ENCODE measurements at regions not wholly inside any gene's neighbourhood (a gene's known extent, or its start where the extent isn't known, plus 50 kb on each side); places are given as distances from the start of the nearest gene placed in this dataset.
"Not testable (repeated sequence)": the region's sequence is repeated elsewhere in the genome, so short reads cannot be mapped to it uniquely, and the experiment has no call there.

DNA sequence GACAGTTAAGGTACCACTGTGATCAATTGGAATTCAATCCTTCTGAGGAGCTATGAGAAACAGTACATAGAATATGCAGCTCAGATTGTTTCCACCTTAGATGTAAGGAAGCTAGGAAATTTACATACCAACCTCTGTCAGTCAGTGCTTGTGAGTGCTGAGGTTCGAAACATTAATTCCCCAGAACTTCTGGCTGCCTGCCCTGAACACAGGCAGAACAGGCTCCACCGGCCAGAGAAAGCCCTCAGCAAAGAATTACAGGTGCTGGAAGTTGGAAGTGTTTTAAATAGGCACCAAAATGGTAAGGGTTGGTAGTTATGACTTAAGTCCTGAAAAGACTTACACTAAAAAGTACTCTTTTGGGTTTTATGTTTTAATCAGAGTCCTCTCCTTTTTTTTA, 651.8 kb downstream of the C4orf33 start:
- DNase-seq = no peak

DNA sequence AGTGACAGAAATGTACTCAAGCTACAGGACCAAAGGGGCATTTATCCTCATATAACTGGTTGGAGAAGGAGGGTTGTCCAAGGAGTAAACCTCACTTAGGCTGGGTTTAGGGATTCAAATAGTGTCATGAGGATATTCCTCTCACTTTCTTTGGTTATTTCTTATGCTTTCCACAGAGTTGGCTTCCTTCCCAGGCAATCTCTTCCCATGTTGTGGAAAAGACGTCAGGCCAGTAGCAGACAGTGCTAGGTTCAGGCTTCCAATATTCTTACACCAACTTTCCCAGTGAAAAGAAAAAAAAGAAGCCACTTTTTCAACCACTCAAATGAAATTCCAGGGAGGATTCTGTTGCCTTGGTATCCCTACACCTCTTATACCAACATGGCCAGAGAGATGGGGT, 653.0 kb downstream of the C4orf33 start:
- no peak for DNase-seq

DNA sequence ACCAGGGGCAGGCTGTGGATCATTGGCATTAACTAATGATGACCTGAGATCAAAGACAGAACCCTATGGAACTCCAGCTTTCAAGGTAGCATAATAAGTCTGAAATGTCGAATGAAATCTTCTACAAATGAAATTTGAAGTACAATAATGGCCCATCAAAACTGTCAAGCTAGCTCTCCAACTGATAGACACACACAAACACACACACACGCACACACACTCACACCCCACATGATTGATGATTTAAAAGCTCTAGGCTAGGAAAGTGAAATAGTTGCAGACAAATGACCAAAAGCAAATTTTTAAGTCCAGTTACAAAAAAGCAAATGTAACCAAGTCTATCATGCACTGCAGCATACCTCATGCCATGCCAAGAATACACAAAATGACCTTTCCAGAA, 655.7 kb downstream of the C4orf33 start:
- DNase-seq = no peak

DNA sequence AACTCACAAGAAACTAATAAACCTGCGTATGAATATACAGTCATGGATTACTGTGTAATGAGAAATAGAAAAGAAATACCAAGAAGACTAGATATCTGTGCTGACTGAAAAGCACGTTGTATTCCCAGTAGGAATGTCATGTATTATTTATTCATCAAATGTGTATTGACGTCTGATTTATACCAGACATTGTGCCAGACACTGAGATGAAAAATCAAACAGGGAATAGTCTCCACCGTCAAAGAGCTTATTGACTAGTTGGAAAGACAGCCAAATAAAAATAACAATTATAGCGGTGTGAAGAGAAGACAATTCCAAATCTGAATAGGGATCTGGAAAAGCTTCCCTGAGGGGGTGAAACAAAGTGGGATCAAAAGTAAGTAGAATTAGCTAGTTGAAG, 687.6 kb downstream of the C4orf33 start:
- DNase-seq = no peak

DNA sequence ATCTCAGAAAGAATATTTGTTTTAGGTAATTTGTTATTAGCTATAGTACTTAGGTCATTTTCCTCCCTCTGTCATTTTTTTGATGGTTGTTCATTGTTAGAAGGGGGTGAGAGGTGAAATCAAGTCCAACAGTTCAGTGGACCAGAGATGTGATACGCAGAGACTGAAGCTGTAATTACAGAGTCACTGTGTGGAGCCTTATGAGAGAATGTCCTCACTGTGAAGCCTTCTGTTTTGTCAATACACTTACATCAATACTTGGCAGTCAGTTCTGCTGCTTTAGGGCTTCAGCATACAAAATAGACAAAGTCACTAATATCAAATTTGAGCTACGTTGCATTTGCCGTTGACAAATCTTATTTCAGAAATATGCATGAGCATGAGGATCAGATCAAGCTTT, 692.5 kb downstream of the C4orf33 start:
- DNase-seq = no peak

DNA sequence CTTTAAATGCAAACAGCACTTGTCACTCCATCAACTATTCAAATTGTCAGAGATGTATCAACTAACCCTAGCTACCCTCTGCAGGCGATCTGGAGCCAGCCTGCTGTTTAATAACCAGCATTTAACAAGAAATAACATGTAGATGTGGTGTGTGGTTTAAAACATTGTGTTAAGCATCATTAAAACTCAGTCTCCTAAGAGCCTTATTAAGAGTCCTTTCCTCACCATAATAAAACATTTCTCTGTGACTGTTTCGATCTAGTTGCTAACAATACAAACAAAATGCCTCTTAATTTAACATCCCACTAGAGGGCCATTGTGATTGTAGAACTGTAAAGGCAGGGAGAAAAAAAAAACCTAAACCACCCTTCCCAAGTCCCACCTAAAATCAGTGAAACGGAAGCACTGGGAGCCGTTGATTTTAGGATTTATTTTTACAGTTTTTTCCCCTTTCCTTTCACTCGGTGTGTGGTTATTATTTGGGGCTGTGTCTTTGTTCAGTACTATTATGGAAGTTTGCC, 708.6 kb downstream of the C4orf33 start:
- no peak for DNase-seq

DNA sequence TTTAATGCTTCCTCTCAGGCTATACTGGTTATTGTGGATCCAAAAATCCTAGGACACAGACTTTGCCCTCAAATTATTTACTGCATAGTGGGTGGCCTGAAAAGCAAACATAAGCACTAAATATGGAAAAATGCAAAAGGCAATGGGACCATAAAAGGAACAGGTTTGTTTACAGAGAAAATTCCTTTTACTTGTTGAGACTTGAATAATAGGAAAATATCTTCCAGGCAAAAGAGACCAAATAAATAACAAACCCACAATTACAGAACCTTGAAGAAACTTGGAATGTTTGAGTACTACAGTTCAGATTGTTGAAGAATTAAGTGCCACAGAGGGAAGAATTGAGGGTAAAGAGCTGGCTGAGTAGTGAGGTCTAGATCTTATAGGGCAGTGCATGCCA, 711.0 kb downstream of the C4orf33 start:
- DNase-seq = no peak

DNA sequence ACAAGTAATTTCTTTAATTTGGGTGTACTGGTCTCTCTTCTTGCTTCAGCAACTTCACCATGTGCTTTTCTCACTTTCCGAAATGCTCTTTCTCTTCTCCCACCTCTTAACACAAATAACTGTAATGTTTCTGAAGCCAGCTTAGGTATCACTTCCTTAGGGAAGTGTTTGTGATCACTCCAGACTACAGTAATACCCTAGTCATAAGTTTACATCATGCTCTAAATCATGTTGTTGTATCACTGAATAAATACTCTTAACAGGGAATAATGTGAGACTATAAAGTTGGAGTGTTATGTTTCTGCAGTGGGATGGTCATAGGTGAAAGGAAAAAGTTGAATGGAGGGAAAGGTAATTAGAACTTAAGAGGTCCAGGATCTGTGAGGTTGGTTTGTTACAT, 712.3 kb downstream of the C4orf33 start:
- DNase-seq = no peak

DNA sequence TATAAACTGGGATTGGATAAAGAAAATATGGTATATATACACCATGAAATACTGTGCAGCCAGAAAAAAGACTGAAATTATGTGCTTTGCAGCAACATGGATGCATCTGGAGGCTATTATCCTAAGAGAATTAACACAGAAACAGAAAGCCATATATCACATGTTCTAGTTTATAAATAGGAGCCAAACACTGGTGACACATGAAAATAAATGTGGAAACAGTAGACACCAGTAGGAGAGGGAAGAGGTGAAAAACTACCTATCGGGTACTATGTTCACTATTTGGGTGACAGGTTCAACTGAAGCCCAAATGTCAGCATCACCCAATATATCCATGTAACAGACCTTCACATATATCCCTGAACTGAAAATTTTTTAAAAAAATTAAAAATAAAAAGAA, 725.1 kb downstream of the C4orf33 start:
- no peak for DNase-seq

DNA sequence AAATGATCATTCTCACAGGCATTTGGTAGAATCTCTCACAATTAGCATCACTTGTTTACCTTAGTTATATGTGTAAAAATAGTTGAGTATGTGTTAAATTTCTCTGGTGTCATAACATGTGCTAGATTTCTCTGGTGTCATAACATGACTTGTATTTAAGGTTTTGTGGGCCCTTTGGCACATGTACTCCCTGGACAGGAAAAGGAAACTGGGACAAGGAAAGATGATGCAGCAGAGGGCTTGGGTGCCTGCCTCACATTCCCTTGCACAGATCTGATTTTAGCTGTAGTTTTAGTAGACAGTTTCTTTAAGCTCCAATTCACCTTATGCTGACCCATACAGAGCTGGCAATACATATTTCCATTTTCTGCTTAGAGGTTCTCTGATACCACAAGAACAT, 726.0 kb downstream of the C4orf33 start:
- no peak for DNase-seq

DNA sequence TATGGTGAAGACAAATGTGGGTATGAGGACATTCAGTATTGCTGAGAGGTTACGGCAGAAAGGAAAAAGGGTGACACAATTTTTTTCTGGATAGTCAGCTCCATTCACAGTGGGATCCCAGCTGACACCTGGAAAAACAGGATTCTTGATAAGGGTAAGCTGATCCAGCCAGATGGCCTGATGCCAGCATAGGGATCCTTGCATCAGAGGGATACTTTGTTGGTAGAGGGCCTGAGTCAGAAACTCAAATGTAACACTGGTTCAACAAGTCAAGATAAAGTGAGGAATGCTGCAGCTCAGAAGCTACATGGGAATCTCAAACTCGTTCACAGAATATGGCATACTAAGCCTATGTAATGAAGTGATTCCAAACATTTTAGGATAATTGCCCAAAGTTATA, 726.7 kb downstream of the C4orf33 start:
- DNase-seq = no peak

DNA sequence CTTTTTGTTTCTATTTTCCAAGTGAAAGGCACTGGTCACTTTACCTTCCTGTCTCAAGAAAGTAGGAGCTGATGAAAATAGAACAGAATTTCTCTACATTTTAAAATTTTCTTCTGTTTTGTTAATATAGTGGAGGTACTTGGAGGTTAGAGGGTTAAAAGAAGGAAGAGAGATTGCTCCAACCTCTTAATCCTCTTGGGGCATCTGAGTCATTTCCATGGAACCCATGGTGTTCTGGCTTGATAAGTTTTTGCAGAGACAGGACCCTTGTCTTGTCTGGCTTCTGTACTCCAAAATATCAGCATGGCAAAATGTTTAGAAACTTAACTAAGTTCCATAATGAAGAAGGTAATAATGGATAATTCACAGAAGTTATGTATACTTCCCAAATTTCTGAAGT, 727.2 kb downstream of the C4orf33 start:
- no peak for DNase-seq

DNA sequence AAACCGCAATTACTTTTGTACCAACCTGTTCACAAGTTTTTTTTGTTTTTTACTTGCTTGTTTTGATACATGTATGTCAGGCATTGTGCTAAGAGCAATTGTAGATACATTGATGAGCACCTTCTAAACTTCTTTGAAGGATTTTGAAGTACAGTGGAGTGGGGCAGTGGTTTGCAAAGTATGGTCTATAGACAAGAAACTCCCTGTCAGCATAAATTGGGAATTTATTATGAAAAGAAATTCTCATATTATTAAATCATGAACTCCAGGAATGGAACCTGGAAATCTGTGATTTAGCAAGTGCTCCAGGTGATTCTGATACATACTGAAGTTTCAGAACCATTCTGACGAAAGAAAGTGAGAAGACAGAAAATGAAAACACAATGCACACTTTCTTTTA, 733.4 kb downstream of the C4orf33 start:
- no peak for DNase-seq

DNA sequence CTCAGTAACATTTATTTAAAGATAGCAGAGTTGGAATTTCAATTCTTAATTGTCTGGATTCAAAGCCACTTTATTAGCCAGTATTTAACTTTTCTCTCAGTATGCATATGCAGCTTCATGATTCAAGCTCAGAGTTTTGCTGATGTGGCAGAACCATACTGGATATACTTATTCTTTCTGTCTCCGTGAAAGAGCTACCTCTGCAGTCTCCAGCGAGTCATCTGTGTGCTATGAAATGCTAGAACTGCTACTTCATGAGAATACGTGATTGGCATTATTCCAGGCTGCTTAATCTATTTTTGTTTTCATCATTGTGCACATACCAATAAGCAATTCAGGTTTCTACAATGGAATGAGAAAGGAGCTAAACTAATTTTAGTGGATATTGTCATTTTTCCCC, 743.7 kb downstream of the C4orf33 start:
- DNase-seq = no peak

DNA sequence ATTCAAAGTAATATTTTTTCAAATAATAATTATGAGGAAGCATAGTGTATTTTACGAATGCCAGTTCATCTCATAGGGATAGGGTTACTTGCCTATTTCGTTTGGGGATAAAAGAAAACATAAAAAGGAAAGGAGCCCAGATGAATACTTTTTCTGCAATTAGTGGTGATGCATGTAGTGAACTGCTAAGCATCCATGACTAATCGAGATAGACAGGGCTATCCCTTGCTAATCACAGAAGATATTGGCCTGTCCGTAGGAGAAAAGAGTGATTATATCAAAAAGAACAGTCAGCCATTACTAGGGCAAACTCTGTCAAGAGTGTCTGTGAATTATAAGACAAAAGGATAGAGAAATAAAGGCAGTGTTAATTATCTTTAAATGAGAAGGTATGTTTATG, 746.1 kb downstream of the C4orf33 start:
- DNase-seq = no peak

DNA sequence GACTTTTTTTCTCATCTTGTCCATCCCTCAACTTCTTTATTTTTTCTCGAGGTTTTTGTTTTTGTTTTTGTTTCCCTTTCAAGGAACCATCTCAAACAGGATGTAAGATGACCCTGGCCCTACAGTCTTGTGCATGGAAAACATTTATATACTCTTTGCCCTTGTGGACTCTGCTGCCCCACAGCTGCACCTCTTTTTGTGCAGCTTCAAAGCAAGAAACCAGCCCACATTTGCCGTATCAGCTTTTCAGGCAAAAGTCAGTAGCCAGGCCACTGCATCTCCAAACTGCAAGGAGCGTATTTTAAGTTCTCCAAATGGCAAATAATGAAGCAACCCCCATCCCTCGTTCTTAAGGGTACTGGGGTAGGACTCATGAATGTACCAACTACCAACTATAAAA, 756.5 kb downstream of the C4orf33 start:
- no peak for DNase-seq

DNA sequence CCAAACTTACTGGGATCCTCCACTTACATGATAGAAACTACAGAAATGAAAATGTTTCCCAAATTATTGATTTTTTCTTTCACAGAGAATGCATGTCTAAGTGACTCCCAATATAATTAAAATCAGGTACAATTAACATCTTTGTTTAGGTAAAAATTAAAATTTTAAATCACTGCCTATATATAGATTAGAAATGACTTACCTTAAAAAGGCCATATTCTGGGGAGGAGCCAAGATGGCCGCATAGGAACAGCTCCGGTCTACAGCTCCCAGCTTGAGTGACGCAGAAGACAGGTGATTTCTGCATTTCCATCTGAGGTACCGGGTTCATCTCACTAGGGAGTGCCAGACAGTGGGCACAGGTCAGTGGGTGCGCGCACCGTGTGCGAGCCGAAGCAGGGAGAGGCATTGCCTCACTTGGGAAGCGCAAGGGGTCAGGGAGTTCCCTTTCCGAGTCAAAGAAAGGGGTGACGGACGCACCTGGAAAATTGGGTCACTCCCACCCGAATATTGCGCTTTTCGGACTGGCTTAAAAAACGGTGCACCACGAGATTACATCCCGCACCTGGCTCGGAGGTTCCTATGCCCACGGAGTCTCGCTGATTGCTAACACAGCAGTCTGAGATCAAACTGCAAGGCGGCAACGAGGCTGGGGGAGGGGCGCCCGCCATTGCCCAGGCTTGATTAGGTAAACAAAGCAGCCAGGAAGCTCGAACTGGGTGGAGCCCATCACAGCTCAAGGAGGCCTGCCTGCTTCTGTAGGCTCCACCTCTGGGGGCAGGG, 757.9 kb downstream of the C4orf33 start:
- not testable (repeated sequence) for DNase-seq

DNA sequence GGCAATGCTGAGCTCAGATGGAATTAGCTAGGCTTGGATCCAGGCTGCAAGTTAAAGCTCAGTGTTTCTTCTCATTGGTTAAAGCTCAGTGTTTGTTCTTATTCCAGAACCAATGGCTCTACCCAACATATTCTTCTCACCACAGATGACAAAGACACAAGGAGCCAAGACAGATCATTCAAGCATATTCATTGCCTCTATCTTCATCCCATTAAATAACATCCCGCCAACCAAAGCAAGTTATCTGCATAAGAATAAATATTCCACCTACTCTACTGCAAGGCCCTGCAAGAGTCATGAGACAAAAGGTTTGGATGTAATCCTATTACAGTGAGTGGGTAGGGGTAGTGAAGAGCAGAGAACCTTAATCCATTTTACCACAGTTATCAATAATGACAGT, 766.5 kb downstream of the C4orf33 start:
- no peak for DNase-seq

DNA sequence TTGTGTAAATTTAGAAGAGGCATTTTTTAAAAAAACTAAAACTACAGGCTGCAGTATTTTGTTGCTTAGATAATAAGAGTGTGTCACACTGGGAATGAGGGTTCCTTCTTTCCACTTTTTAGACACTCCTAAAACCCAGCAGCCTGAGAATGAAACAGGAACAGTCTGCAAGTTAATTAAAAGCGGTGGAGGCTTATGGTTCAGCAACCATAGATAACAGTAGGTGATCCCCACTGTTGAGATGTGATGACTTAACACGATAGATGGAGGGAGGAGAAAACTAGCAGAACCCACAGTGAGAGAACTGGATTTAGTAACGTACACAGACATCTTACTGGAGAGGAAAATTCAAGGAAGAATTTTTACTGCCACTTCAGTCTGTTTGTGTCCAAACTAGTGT, 767.3 kb downstream of the C4orf33 start:
- no peak for DNase-seq

DNA sequence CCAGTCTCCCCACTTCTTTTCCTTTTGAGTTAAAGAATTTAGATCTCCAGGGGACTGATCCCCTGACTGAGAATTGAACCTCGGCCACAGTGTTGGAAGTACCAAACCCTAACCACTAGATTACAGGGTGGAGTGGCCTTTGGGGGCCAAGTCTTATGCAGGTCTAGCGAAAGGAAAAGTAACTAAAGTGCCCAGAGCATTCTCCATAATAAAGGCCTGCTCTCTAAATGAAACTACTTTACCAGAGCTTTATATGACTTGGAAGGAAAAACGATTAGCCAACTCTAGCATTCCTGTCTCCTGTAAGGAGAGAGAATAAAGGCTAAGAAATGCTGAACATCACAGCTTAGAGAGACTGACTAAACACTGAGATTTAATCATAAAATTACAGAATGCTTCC, 788.0 kb downstream of the C4orf33 start:
- no peak for DNase-seq

DNA sequence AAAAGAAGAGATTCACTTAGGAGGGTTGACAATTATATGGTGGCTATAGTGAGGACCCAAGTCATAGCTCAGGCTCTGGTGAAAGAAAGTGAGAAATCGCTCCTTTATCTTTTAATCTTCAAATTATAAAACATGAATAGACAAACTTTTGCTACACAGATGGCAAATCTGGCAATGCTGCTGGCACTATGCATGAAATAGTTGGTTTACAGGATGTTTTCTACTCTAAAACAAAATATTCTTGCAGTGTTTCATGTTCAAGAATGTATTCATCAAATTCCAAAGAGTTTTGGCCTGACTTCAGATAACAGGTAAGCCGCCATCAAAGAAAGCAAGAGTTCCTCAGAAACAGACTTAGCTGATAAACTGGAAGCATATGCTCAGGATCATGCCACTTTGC, 801.2 kb downstream of the C4orf33 start:
- no peak for DNase-seq

DNA sequence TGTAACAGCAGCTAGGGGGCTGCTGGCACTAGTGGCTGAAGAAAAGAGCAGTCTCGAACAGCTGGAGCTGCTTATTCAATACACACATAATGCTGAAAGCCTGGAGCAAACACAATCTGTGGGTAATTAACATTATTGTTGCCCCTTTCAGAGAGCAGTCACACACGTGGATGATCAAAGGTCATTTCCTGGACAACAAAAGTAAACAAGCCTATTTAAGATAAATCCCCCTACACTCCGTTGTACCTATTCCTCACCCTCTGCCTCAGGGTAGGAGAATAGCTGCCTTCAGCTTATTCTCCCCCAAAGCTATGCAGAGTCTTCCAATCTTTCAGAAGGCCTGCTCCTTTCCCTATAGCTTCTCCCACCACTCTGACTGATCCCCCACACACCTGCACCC, 803.9 kb downstream of the C4orf33 start:
- DNase-seq = no peak

DNA sequence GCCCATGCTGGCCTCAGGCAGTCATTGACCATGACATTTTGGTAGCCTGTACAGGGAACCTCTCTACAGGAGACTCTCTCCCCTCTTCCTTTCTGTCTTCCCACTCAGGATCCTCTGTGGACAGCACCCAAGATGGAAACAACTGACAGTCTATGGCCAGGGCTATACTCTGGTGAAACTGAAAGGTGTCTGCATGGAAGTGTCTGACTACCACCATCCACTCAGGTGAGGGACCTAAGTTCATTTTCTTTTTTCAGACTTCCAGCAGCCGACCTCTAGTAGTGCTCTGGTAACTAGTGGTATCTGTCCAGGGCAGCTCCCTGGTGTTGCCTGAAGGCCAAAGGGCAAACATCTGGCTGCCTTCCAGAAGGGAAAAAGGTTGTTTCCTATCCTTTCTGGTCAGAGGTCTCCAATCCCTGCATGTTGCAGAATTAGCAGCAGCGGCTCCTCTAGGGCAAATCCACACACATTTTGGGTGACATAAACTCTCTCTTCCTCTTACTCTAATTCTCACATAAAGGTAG, 804.5 kb downstream of the C4orf33 start:
- DNase-seq = no peak

DNA sequence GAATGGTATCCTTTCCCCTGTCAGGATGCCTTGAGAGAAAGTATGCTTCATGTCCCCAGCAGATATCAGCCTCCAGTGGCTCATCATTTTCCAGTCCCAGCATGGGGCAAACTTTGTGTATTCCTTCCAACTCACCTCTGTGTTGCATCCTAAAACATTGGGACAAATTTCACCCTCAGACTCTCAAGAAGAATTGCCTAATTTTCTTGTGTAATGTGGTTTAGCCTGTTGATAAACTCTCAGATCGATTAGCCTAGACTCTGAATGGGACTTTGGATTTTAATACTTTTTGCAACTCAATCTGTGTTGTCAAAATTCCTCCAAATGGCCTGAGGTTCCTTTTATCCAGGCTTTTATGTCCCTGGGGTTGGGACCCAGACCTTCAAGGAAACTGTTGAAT, 805.3 kb downstream of the C4orf33 start:
- no peak for DNase-seq

DNA sequence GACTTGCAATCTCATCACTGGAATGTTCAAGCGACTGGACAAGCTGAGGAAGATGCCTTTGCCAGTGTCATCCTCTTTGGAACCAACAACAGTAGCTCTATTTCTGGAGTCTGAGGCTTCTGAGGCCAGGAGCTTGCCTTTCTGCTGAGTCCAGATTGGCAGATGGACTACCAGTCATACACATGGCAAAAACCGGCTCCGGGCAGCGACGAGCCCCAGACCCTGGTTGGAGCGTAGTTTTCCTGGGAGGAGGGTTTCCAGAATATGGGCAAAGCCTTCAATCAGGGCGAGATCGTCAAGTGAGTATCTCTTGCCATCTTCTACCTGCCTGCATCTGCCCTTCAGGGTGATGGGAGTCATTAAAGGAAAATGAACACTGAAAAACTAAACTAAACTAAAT, 807.9 kb downstream of the C4orf33 start:
- no peak for DNase-seq
